Trophoblast cell (in vitro differentiated cells and primary cell): ENCODE measurements at regions not wholly inside any gene's neighbourhood (a gene's known extent, or its start where the extent isn't known, plus 50 kb on each side); places are given as distances from the start of the nearest gene placed in this dataset.
"Not testable (repeated sequence)": the region's sequence is repeated elsewhere in the genome, so short reads cannot be mapped to it uniquely, and the experiment has no call there.

ENCODE experiments used
- DNase-seq, 2 donors: peaks; one replicate each; pipeline ENCODE4 v3.0.0-alpha.2; 2016
- H2AFZ ChIP-seq: 2 replicates; pipeline ENCODE4 v1.6.1; 2013; ENCODE audit warnings: low read length, moderate library complexity, mild to moderate bottlenecking; ENCODE audit not compliant: insufficient read depth, poor library complexity
- H2AK5ac ChIP-seq: 2 replicates; pipeline ENCODE4 v1.6.1; 2013; ENCODE audit warnings: mild to moderate bottlenecking, low read length
- H2BK120ac ChIP-seq: 2 replicates; pipeline ENCODE4 v1.6.1; 2013; ENCODE audit warnings: low read length, mild to moderate bottlenecking, moderate library complexity; ENCODE audit not compliant: insufficient read depth, poor library complexity
- H2BK12ac ChIP-seq: 2 replicates; pipeline ENCODE4 v1.6.1; 2013; ENCODE audit warnings: mild to moderate bottlenecking, low read length, moderate library complexity
- H2BK5ac ChIP-seq: 2 replicates; pipeline ENCODE4 v1.6.1; 2013; ENCODE audit warnings: low read length, low read depth, moderate library complexity, mild to moderate bottlenecking; ENCODE audit not compliant: poor library complexity
- H3K14ac ChIP-seq: 2 replicates; pipeline ENCODE4 v1.6.1; 2013; ENCODE audit warnings: mild to moderate bottlenecking, low read length
- H3K18ac ChIP-seq: 2 replicates; pipeline ENCODE4 v1.6.1; 2013; ENCODE audit warnings: mild to moderate bottlenecking, low read length
- H3K23ac ChIP-seq: 2 replicates; pipeline ENCODE4 v1.6.1; 2013; ENCODE audit warnings: low read length
- H3K27ac ChIP-seq: 2 replicates; pipeline ENCODE4 v1.5.1; 2013; ENCODE audit warnings: low read depth, mild to moderate bottlenecking, inconsistent platforms, low read length, moderate library complexity
- H3K27me3 ChIP-seq: 2 replicates; pipeline ENCODE4 v1.6.1; 2013; ENCODE audit warnings: inconsistent platforms, mild to moderate bottlenecking, low read length, moderate library complexity; ENCODE audit not compliant: insufficient read depth
- H3K36me3 ChIP-seq, 2 experiments: 1 replicate in 1 of 2; 2 replicates in 1 of 2; pipeline ENCODE4 v1.6.1; 2013; ENCODE audit warnings: low read length in 2 of 2, mild to moderate bottlenecking in 2 of 2, moderate library complexity in 1 of 2; ENCODE audit not compliant: insufficient read depth in 2 of 2, control insufficient read depth in 1 of 2
- H3K4ac ChIP-seq: 2 replicates; pipeline ENCODE4 v1.6.1; 2013; ENCODE audit warnings: low read depth, mild to moderate bottlenecking, low read length, moderate library complexity
- H3K4me1 ChIP-seq, 2 experiments: 1 replicate in 1 of 2; 2 replicates in 1 of 2; pipeline ENCODE4 v1.6.1; 2013; ENCODE audit warnings: low read length in 2 of 2, mild to moderate bottlenecking in 2 of 2, moderate library complexity in 1 of 2; ENCODE audit not compliant: insufficient read depth in 2 of 2, control insufficient read depth in 1 of 2
- H3K4me2 ChIP-seq: 2 replicates; pipeline ENCODE4 v1.6.1; 2013; ENCODE audit warnings: inconsistent platforms, mild to moderate bottlenecking, low read length, moderate library complexity
- H3K4me3 ChIP-seq: 2 replicates; pipeline ENCODE4 v1.5.1; 2013; ENCODE audit warnings: mild to moderate bottlenecking, low read depth, low read length, inconsistent platforms
- H3K79me1 ChIP-seq: one replicate; pipeline ENCODE4 v1.6.1; 2013; ENCODE audit warnings: low read length
- H3K79me2 ChIP-seq: 2 replicates; pipeline ENCODE4 v1.6.1; 2013; ENCODE audit warnings: low read length, mild to moderate bottlenecking; ENCODE audit not compliant: control insufficient read depth, insufficient read depth, poor library complexity
- H3K9ac ChIP-seq: 2 replicates; pipeline ENCODE4 v1.6.1; 2013; ENCODE audit warnings: mild to moderate bottlenecking, low read length
- H3K9me3 ChIP-seq: 2 replicates; pipeline ENCODE4 v1.6.1; 2013; ENCODE audit warnings: low read depth, mild to moderate bottlenecking, control low read depth, inconsistent platforms, low read length; ENCODE audit not compliant: insufficient read depth
- H4K12ac ChIP-seq: 2 replicates; pipeline ENCODE4 v1.6.1; 2013; ENCODE audit warnings: low read depth, mild to moderate bottlenecking, low read length, moderate library complexity
- H4K8ac ChIP-seq: 2 replicates; pipeline ENCODE4 v1.6.1; 2013; ENCODE audit warnings: low read depth, mild to moderate bottlenecking, low read length, moderate library complexity
- H4K91ac ChIP-seq: one replicate; pipeline ENCODE4 v1.6.1; 2013; ENCODE audit warnings: low read depth, mild to moderate bottlenecking, low read length, moderate library complexity
- WGBS: extraction: QIAGEN DNeasy Blood & Tissue Kit; methylation state at CpG from one replicate; pipeline ENCODE4 v1.1.7; 2013; ENCODE audit warnings: missing lambda C conversion rate; ENCODE audit not compliant: insufficient read length, insufficient coverage; ENCODE audit errors: extremely low coverage; 5-methylcytosine and 5-hydroxymethylcytosine counted together

- no peak overlapping the region for H3K23ac ChIP-seq
These were observed 1019.8 kb upstream of the CDH18 start for GRCh38 chr5:21007781-21008180.

GRCh38 chr5:20988933-20989332, 1000.9 kb upstream of the CDH18 start:
- WGBS = no CpG with 5 or more reads among the region's 2 CpGs
- not testable (repeated sequence) for H3K27me3 ChIP-seq, H4K8ac ChIP-seq, H3K4ac ChIP-seq, H3K14ac ChIP-seq, H3K79me2 ChIP-seq, H2BK12ac ChIP-seq, H3K4me1 ChIP-seq, H3K4me2 ChIP-seq, H2BK120ac ChIP-seq, H3K18ac ChIP-seq, H3K9me3 ChIP-seq, H2AK5ac ChIP-seq, H4K12ac ChIP-seq, H2BK5ac ChIP-seq, DNase-seq, H3K79me1 ChIP-seq, H3K9ac ChIP-seq, H3K4me3 ChIP-seq, H3K36me3 ChIP-seq, H2AFZ ChIP-seq, H3K27ac ChIP-seq, H3K23ac ChIP-seq, H4K91ac ChIP-seq

More at GRCh38 chr5:21007781-21008180, 1019.8 kb upstream of the CDH18 start:
- WGBS = no CpG with 5 or more reads among the region's 2 CpGs
- Histone ChIP-seq H2BK5ac (no peak overlapping the region), H3K27me3 (no peaks in the 10 kb centered on the region), H3K18ac (no peak overlapping the region), H2AFZ (no peak overlapping the region), H3K9ac (no peak overlapping the region), H3K27ac (no peak overlapping the region), H4K12ac (no peak overlapping the region), H2BK120ac (no peak overlapping the region), H3K9me3 (no peaks in the 10 kb centered on the region), H4K91ac (no peak overlapping the region), H3K4ac (no peak overlapping the region), H3K14ac (no peak overlapping the region), H2BK12ac (no peak overlapping the region), H3K4me3 (no peak overlapping the region), H2AK5ac (no peak overlapping the region), H4K8ac (no peak overlapping the region), H3K36me3 (no peaks in the 10 kb centered on the region), H3K4me1 (no peaks in the 10 kb centered on the region), H3K4me2 (no peak overlapping the region), H3K79me2 (no peaks in the 10 kb centered on the region), H3K79me1 (no peaks in the 10 kb centered on the region)
- no peak for DNase-seq

GRCh38 chr5:20985754-20986153, 997.8 kb upstream of the CDH18 start:
- H2AK5ac ChIP-seq = no peak overlapping the region
- no CpG with 5 or more reads among the region's 2 CpGs for WGBS
- H2BK120ac ChIP-seq = no peak overlapping the region

GRCh38 chr5:20974426-20974825, 986.4 kb upstream of the CDH18 start:
- Histone ChIP-seq H3K9me3 (no peaks in the 10 kb centered on the region), H3K9ac (no peak overlapping the region), H3K14ac (no peak overlapping the region), H3K4ac (no peak overlapping the region), H2BK120ac (no peak overlapping the region), H3K4me1 (no peaks in the 10 kb centered on the region), H2AK5ac (no peak overlapping the region), H2AFZ (no peak overlapping the region), H3K4me3 (no peak overlapping the region), H4K91ac (no peak overlapping the region), H3K36me3 (no peaks in the 10 kb centered on the region), H3K27me3 (no peaks in the 10 kb centered on the region), H3K79me2 (no peaks in the 10 kb centered on the region), H3K79me1 (no peaks in the 10 kb centered on the region), H4K8ac (no peak overlapping the region), H2BK12ac (no peak overlapping the region), H3K27ac (no peak overlapping the region), H4K12ac (no peak overlapping the region), H2BK5ac (no peak overlapping the region), H3K18ac (no peak overlapping the region), H3K23ac (no peak overlapping the region), H3K4me2 (no peak overlapping the region)
- no peak for DNase-seq
- WGBS = no CpG with 5 or more reads among the region's 1 CpG

More at GRCh38 chr5:20985754-20986153, 997.8 kb upstream of the CDH18 start:
- peaks cover 1% of the 10 kb centered on the region for H3K9me3 ChIP-seq
- H4K12ac ChIP-seq = no peak overlapping the region
- no peak overlapping the region for H3K23ac ChIP-seq
- no peak overlapping the region for H3K14ac ChIP-seq
- H2BK12ac ChIP-seq = no peak overlapping the region
- no peak overlapping the region for H3K9ac ChIP-seq
- H4K91ac ChIP-seq = no peak overlapping the region
- H3K79me2 ChIP-seq = no peaks in the 10 kb centered on the region
- H2AFZ ChIP-seq = no peak overlapping the region
- no peak overlapping the region for H3K18ac ChIP-seq
- H3K27ac ChIP-seq = no peak overlapping the region
- no peak for DNase-seq
- no peaks in the 10 kb centered on the region for H3K79me1 ChIP-seq
- H2BK5ac ChIP-seq = no peak overlapping the region
- no peak overlapping the region for H3K4me3 ChIP-seq
- no peaks in the 10 kb centered on the region for H3K4me1 ChIP-seq
- no peak overlapping the region for H4K8ac ChIP-seq
- no peak overlapping the region for H3K4ac ChIP-seq
- H3K4me2 ChIP-seq = no peak overlapping the region
- no peaks in the 10 kb centered on the region for H3K36me3 ChIP-seq
- no peaks in the 10 kb centered on the region for H3K27me3 ChIP-seq
